GM12892 (cell line): ENCODE measurements at regions not wholly inside any gene's neighbourhood (a gene's known extent, or its start where the extent isn't known, plus 50 kb on each side); places are given as distances from the start of the nearest gene placed in this dataset.

Experiments used
- DNase-seq: peaks from one replicate; pipeline ENCODE4 v3.0.0; 2011; ENCODE audit not compliant: insufficient read length
- FAIRE-seq: peaks from 2 replicates; lab custom pipeline; 2011; peaks lifted over from hg19 to GRCh38; lab: Jason Lieb, UNC
- POLR2A ChIP-seq: IDR thresholded peaks from 2 replicates; pipeline ENCODE4 v1.6.1; 2011; ENCODE audit warnings: low read depth, low read length, control low read depth
- POLR2AphosphoS5 ChIP-seq: IDR thresholded peaks from 2 replicates; pipeline ENCODE4 v1.6.1; 2011; ENCODE audit warnings: low read depth, low read length, control low read depth
- TAF1 ChIP-seq: IDR thresholded peaks from 2 replicates; pipeline ENCODE4 v1.6.1; 2011; ENCODE audit warnings: low read depth, mild to moderate bottlenecking, control low read depth, low read length, borderline replicate concordance

GRCh38 chrX:107502316-107502715, 52.9 kb downstream of the FRMPD3 start:
- DNase-seq (no peak), FAIRE-seq (no peak)
- TF ChIP-seq POLR2A (no peak), POLR2AphosphoS5 (no peak), TAF1 (no peak)

- FAIRE-seq: no peak
- DNase-seq: no peak
- no peak for TF ChIP-seq POLR2A
- no peak for TF ChIP-seq TAF1
- TF ChIP-seq POLR2AphosphoS5: no peak
Observed at GRCh38 chrX:107504006-107504405, 54.6 kb downstream of the FRMPD3 start.

- FAIRE-seq (no peak), DNase-seq (no peak)
- no peak for TF ChIP-seq TAF1
- TF ChIP-seq POLR2AphosphoS5: no peak
- TF ChIP-seq POLR2A: no peak
Observed at GRCh38 chrX:107505223-107505622, 55.8 kb downstream of the FRMPD3 start.

GRCh38 chrX:107506596-107507031, 57.2 kb downstream of the FRMPD3 start:
- DNase-seq (no peak), FAIRE-seq (no peak)
- TF ChIP-seq POLR2A: no peak
- TF ChIP-seq TAF1: no peak
- TF ChIP-seq POLR2AphosphoS5: no peak

- no peak for FAIRE-seq
- TF ChIP-seq POLR2A: no peak
- no peak for TF ChIP-seq POLR2AphosphoS5
- no peak for TF ChIP-seq TAF1
- no peak for DNase-seq
Observed at GRCh38 chrX:107507093-107507743, 57.8 kb downstream of the FRMPD3 start.

GRCh38 chrX:107507744-107508117, 58.3 kb downstream of the FRMPD3 start:
- DNase-seq: no peak
- no peak for FAIRE-seq
- TF ChIP-seq POLR2A: no peak
- no peak for TF ChIP-seq POLR2AphosphoS5
- no peak for TF ChIP-seq TAF1

- DNase-seq: no peak
- FAIRE-seq: no peak
- TF ChIP-seq POLR2AphosphoS5 (no peak), TAF1 (no peak), POLR2A (no peak)
Observed at GRCh38 chrX:107508925-107509324, 59.5 kb downstream of the FRMPD3 start.

- FAIRE-seq (no peak), DNase-seq (no peak)
- TF ChIP-seq TAF1 (no peak), POLR2A (no peak), POLR2AphosphoS5 (no peak)
Observed at GRCh38 chrX:107514944-107515343, 65.5 kb downstream of the FRMPD3 start.

GRCh38 chrX:107521877-107522586, 72.6 kb downstream of the FRMPD3 start:
- TF ChIP-seq POLR2A (no peak), POLR2AphosphoS5 (no peak), TAF1 (no peak)
- DNase-seq (no peak), FAIRE-seq (no peak)

GRCh38 chrX:107522901-107523300, 73.4 kb downstream of the FRMPD3 start:
- FAIRE-seq (no peak), DNase-seq (no peak)
- TF ChIP-seq POLR2AphosphoS5: no peak
- TF ChIP-seq POLR2A: no peak

- TF ChIP-seq POLR2A (no peak), POLR2AphosphoS5 (no peak), TAF1 (no peak)
- DNase-seq (no peak), FAIRE-seq (no peak)
Observed at GRCh38 chrX:107526141-107526540, 76.7 kb downstream of the FRMPD3 start.

GRCh38 chrX:107530141-107530540, 80.7 kb downstream of the FRMPD3 start:
- DNase-seq: no peak
- TF ChIP-seq TAF1 (no peak), POLR2AphosphoS5 (no peak), POLR2A (no peak)
- FAIRE-seq: no peak
